Caco-2 (cell line): ENCODE measurements at regions not wholly inside any gene's neighbourhood (a gene's known extent, or its start where the extent isn't known, plus 50 kb on each side); places are given as distances from the start of the nearest gene placed in this dataset.

Experiments used
- BruUV-seq: library from RNA; stranded (reverse); fragments of 400-500 nt; replicated peaks from 2 replicates; lab custom pipeline; 2021; lab: Mats Ljungman, UMichigan
- CTCF ChIA-PET: fragments of 300-600 bp; sonication (Branson Sonifier 250); formaldehyde crosslinking; loops from one replicate; lab custom pipeline; 2022; ENCODE audit warnings: antibody characterized with exemption; lab: Charles Lee
- POLR2A ChIA-PET: fragments of 300-600 bp; sonication (Branson Sonifier 250); formaldehyde crosslinking; loops from one replicate; lab custom pipeline; 2022; ENCODE audit warnings: antibody characterized with exemption; lab: Charles Lee
- DNase-seq, 2 experiments: peaks; one replicate each; pipeline versions ENCODE4 v3.0.0 to v3.0.0-alpha.2; 2020 to 2022
- H3K27me3 ChIP-seq: replicated peaks from 2 replicates; pipeline ENCODE4 v1.6.0; 2011; ENCODE audit warnings: low read length; ENCODE audit not compliant: control insufficient read depth, insufficient read depth
- H3K36me3 ChIP-seq: 2 replicates; pipeline ENCODE4 v1.5.1; 2011; ENCODE audit warnings: low read length; ENCODE audit not compliant: control insufficient read depth, insufficient read depth
- H3K4me1 ChIP-seq: fragments of 250-450 bp; sonication (Bioruptor Pico); 2 replicates; pipeline ENCODE4 v1.5.1; 2020; ENCODE audit warnings: mild to moderate bottlenecking
- H3K4me3 ChIP-seq: 2 replicates; pipeline ENCODE4 v1.5.1; 2011; ENCODE audit warnings: low read depth, mild to moderate bottlenecking, control low read depth, low read length
- H3K9me3 ChIP-seq: fragments of 250-450 bp; sonication (Bioruptor Pico); 2 replicates; pipeline ENCODE4 v1.5.1; 2020; ENCODE audit warnings: mild to moderate bottlenecking, moderate library complexity
- H3K27ac Mint-ChIP-seq: one replicate; pipeline ENCODE4 v1.8.0; 2022; ENCODE audit warnings: mixed read lengths; ENCODE audit not compliant: unreplicated experiment
- H3K27me3 Mint-ChIP-seq: one replicate; pipeline ENCODE4 v1.8.0; 2022; ENCODE audit warnings: mixed read lengths; ENCODE audit not compliant: insufficient read depth, unreplicated experiment
- H3K36me3 Mint-ChIP-seq: one replicate; pipeline ENCODE4 v1.8.0; 2022; ENCODE audit warnings: mild to moderate bottlenecking, mixed read lengths; ENCODE audit not compliant: insufficient read depth, unreplicated experiment
- H3K4me1 Mint-ChIP-seq: one replicate; pipeline ENCODE4 v1.8.0; 2022; ENCODE audit warnings: low read depth, mixed read lengths; ENCODE audit not compliant: unreplicated experiment
- H3K4me3 Mint-ChIP-seq: one replicate; pipeline ENCODE4 v1.8.0; 2022; ENCODE audit warnings: mild to moderate bottlenecking, moderate library complexity, mixed read lengths; ENCODE audit not compliant: unreplicated experiment
- H3K9me3 Mint-ChIP-seq: one replicate; pipeline ENCODE4 v1.8.0; 2022; ENCODE audit warnings: mixed read lengths; ENCODE audit not compliant: unreplicated experiment
- CTCF ChIP-seq, 2 experiments: fragments of 200-600 bp in 1 of 2; IDR thresholded peaks; 1 replicate in 1 of 2; 2 replicates in 1 of 2; pipeline versions ENCODE4 v1.5.1 to v1.8.0; 2011 to 2022; ENCODE audit warnings: antibody characterized with exemption in 1 of 2, control low read depth in 1 of 2, inconsistent platforms in 1 of 2, low read depth in 1 of 2, low read length in 1 of 2, mild to moderate bottlenecking in 1 of 2, moderate library complexity in 1 of 2; ENCODE audit not compliant: insufficient read depth in 1 of 2, severe bottlenecking in 1 of 2, unreplicated experiment in 1 of 2
- intact Hi-C: fragments of 100-400 bp; cut with micrococcal nuclease; formaldehyde crosslinking; loops from one replicate; pipeline ENCODE4 v1.10.0; 2022; ENCODE audit not compliant: unreplicated experiment

DNA sequence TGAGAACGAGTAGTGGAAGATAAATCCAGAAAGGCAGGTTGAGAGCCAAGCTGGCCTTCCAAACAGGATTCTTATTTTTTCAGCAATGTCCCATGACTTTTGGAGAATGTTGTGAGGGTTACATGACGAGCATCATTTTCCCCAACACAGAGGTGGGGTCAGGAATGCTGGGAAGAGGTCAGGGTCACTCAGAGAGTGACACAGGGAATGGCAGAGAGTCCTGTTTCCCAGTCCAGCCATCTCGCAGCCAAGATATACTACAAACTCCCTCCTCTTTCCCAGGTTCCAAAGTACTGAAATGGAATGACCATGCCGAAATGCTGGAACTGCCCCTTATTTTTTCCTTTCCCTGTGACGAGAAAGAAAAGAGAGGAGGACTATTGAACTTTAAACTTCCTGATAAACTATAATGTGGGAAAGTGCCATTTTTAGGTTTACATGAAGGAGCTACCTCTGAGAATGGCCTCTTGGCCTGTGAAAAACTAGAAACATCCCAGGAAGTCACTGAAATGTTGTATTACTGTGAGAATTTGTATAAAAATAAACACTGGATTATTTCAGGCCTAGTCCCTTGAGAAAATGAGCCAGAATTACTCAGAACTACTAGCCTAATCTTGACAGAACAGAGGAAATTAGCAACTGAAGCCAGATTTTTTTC lies 420.4 kb downstream of the CETN3 start:
- no peaks in the 10 kb centered on the region for H3K27me3 Mint-ChIP-seq
- BruUV-seq: no TSS peak
- CTCF ChIA-PET: no interaction called here
- no peak overlapping the region for H3K27ac Mint-ChIP-seq
- intact Hi-C loops: no loop called here
- no peak for TF ChIP-seq CTCF (IDR thresholded peaks at IDR 0.05; ENCODE audit: insufficient read depth in 1 of 2, low read depth in 1 of 2, low read length in 1 of 2, severe bottlenecking in 1 of 2, unreplicated experiment in 1 of 2)
- H3K4me1 Mint-ChIP-seq: no peaks in the 10 kb centered on the region
- Histone ChIP-seq H3K4me1 (no peaks in the 10 kb centered on the region), H3K36me3 (no peaks in the 10 kb centered on the region), H3K27me3 (no peaks in the 10 kb centered on the region), H3K9me3 (no peaks in the 10 kb centered on the region), H3K4me3 (no peak overlapping the region)
- DNase-seq: no peak
- POLR2A ChIA-PET: no interaction called here
- H3K9me3 Mint-ChIP-seq: no peaks in the 10 kb centered on the region
- no peak overlapping the region for H3K4me3 Mint-ChIP-seq
- no peaks in the 10 kb centered on the region for H3K36me3 Mint-ChIP-seq

DNA sequence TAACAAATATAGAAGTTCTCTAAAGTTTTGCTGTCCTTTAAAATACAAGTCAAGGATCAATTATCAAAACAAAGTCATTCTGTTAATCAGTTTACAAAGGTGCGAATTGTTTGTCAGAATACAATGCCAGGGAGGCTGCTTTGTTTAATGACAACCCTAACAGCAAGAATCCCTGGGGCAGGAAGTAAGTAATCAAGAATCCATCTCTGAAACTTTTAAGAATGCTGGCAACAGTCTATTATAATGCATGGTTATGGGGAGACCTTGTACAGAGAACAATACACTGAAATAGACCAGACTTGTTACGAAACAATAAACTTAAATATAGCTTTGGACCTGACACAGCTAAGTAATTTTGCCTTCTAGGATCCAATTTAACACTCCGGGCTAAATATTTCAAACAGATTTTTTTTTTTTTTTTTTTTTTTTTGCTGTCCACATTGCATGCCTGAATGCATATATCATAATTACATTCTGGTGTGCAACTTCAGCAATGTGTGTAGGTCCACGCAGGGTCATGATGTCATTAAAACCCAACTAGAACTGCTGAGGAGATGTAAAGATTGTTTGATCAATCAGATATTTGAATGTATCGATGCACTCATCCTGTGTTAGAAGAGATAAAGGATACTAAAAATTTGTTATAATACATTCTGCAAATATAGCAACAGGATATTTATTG lies 421.3 kb downstream of the CETN3 start:
- Histone ChIP-seq H3K36me3 (no peaks in the 10 kb centered on the region), H3K4me1 (no peaks in the 10 kb centered on the region), H3K9me3 (no peaks in the 10 kb centered on the region), H3K27me3 (no peaks in the 10 kb centered on the region), H3K4me3 (no peak overlapping the region)
- DNase-seq: no peak
- Mint-ChIP-seq H3K4me3 (no peak overlapping the region), H3K36me3 (no peaks in the 10 kb centered on the region), H3K27me3 (no peaks in the 10 kb centered on the region), H3K27ac (no peak overlapping the region), H3K9me3 (no peaks in the 10 kb centered on the region), H3K4me1 (no peaks in the 10 kb centered on the region)
- ChIA-PET CTCF (no interaction called here), POLR2A (no interaction called here)
- no peak for TF ChIP-seq CTCF (IDR thresholded peaks at IDR 0.05; ENCODE audit: insufficient read depth in 1 of 2, low read depth in 1 of 2, low read length in 1 of 2, severe bottlenecking in 1 of 2, unreplicated experiment in 1 of 2)
- no TSS peak for BruUV-seq
- intact Hi-C loops: no loop called here

DNA sequence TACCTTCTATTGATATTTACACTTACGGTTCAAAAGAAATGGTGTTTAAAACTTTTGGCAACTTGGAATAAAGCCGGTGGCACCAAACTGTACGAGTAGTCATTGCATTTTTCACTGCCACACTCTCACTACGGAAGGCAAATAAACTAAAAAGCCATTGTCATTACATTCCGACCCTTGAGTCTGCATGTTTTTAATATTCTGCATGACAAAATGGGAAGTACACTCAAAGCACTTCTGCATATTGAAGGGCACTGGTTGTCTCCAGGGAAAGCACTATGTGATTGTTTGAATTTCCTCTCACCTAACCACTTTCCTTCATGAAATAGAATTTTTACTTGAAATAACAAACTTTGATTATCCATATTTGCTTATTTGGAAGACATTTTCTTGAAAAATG lies 426.3 kb downstream of the CETN3 start:
- no peaks in the 10 kb centered on the region for H3K9me3 ChIP-seq
- no peak for DNase-seq
- Mint-ChIP-seq H3K36me3 (no peaks in the 10 kb centered on the region), H3K27ac (no peak overlapping the region), H3K4me1 (peaks cover 7% of the 10 kb centered on the region), H3K9me3 (peaks cover 10% of the 10 kb centered on the region), H3K27me3 (no peaks in the 10 kb centered on the region), H3K4me3 (no peak overlapping the region)
- no peak overlapping the region for H3K4me3 ChIP-seq
- intact Hi-C loops: no loop called here
- no peaks in the 10 kb centered on the region for H3K27me3 ChIP-seq
- no TSS peak for BruUV-seq
- POLR2A ChIA-PET: no interaction called here
- no peaks in the 10 kb centered on the region for H3K36me3 ChIP-seq
- CTCF ChIA-PET: no interaction called here
- no peaks in the 10 kb centered on the region; the same call in 1 of the 2 replicates for H3K4me1 ChIP-seq
- no peak for TF ChIP-seq CTCF (IDR thresholded peaks at IDR 0.05; ENCODE audit: insufficient read depth in 1 of 2, low read depth in 1 of 2, low read length in 1 of 2, severe bottlenecking in 1 of 2, unreplicated experiment in 1 of 2)
